Loucy (cell line): ENCODE measurements at regions not wholly inside any gene's neighbourhood (a gene's known extent, or its start where the extent isn't known, plus 50 kb on each side); places are given as distances from the start of the nearest gene placed in this dataset.

ENCODE experiments used
- H2AFZ ChIP-seq: fragments of 200-600 bp; sonication (generic); 2 replicates; pipeline ENCODE4 v1.6.0; 2016; ENCODE audit warnings: antibody characterized with exemption, mild to moderate bottlenecking, low read length, moderate library complexity
- H3F3A ChIP-seq: fragments of 200-600 bp; 2 replicates; pipeline ENCODE4 v1.6.0; 2016; ENCODE audit warnings: antibody characterized with exemption, low read depth, mild to moderate bottlenecking
- H3K27me3 ChIP-seq: fragments of 200-600 bp; sonication (generic); 2 replicates; pipeline ENCODE4 v1.6.1; 2014; ENCODE audit warnings: low read length, mild to moderate bottlenecking; ENCODE audit not compliant: insufficient read depth, poor library complexity, severe bottlenecking
- H3K36me3 ChIP-seq: fragments of 200-600 bp; sonication (generic); 2 replicates; pipeline ENCODE4 v1.6.1; 2016; ENCODE audit warnings: low read length; ENCODE audit not compliant: insufficient read depth
- H3K4me1 ChIP-seq: fragments of 200-600 bp; sonication (generic); 2 replicates; pipeline ENCODE4 v1.5.1; 2014; ENCODE audit warnings: low read length, mild to moderate bottlenecking; ENCODE audit not compliant: insufficient read depth, poor library complexity, severe bottlenecking
- H3K4me2 ChIP-seq: fragments of 200-600 bp; sonication (generic); 2 replicates; pipeline ENCODE4 v1.6.0; 2014; ENCODE audit warnings: antibody characterized with exemption, low read length, low read depth, mild to moderate bottlenecking; ENCODE audit not compliant: poor library complexity, severe bottlenecking
- H3K4me3 ChIP-seq: fragments of 200-600 bp; sonication (generic); 2 replicates; pipeline ENCODE4 v1.5.1; 2014; ENCODE audit warnings: low read length, mild to moderate bottlenecking, mixed read lengths; ENCODE audit not compliant: poor library complexity, severe bottlenecking
- H3K79me2 ChIP-seq: fragments of 200-600 bp; sonication (generic); 2 replicates; pipeline ENCODE4 v1.6.1; 2014; ENCODE audit warnings: low read length; ENCODE audit not compliant: insufficient read depth
- H3K9ac ChIP-seq: fragments of 200-600 bp; sonication (generic); 2 replicates; pipeline ENCODE4 v1.6.0; 2014; ENCODE audit warnings: mild to moderate bottlenecking, low read depth, low read length, moderate library complexity; ENCODE audit not compliant: poor library complexity, severe bottlenecking
- H3K9me2 ChIP-seq: fragments of 200-600 bp; sonication (generic); replicated peaks from 2 replicates; pipeline ENCODE4 v1.6.1; 2016; ENCODE audit warnings: low read depth, low read length, mixed read lengths
- H3K9me3 ChIP-seq: fragments of 200-600 bp; sonication (generic); 2 replicates; pipeline ENCODE4 v1.6.1; 2014; ENCODE audit warnings: mild to moderate bottlenecking, antibody characterized with exemption, low read length, low read depth; ENCODE audit not compliant: insufficient read depth
- H4K20me1 ChIP-seq: fragments of 200-600 bp; sonication (generic); 2 replicates; pipeline ENCODE4 v1.6.0; 2014; ENCODE audit warnings: antibody characterized with exemption, low read length, mild to moderate bottlenecking; ENCODE audit not compliant: insufficient read depth, poor library complexity, severe bottlenecking
- CTCF ChIP-seq: fragments of 200-600 bp; sonication (generic); conservative IDR thresholded peaks from 2 replicates; pipeline ENCODE4 v1.5.1; 2014; ENCODE audit warnings: mild to moderate bottlenecking, antibody characterized with exemption, low read length
- EZH2phosphoT487 ChIP-seq: fragments of 200-600 bp; IDR thresholded peaks from 2 replicates; pipeline ENCODE4 v1.6.1; 2018; ENCODE audit warnings: antibody characterized with exemption, mild to moderate bottlenecking, moderate library complexity, borderline replicate concordance

- TF ChIP-seq EZH2phosphoT487 (no peak), CTCF (no peak)
- Histone ChIP-seq H3K36me3 (no peaks in the 10 kb centered on the region), H4K20me1 (no peaks in the 10 kb centered on the region), H3K27me3 (no peaks in the 10 kb centered on the region), H3F3A (no peaks in the 10 kb centered on the region), H3K4me1 (no peaks in the 10 kb centered on the region), H2AFZ (no peak overlapping the region), H3K9ac (no peak overlapping the region), H3K4me2 (no peak overlapping the region), H3K79me2 (no peaks in the 10 kb centered on the region), H3K4me3 (no peak overlapping the region), H3K9me3 (no peaks in the 10 kb centered on the region), H3K9me2 (no peaks in the 10 kb centered on the region)
Measured at GRCh38 chr4:44869222-44869882, 143.0 kb upstream of the GNPDA2 start.

- no peaks in the 10 kb centered on the region for H3K9me3 ChIP-seq
- no peaks in the 10 kb centered on the region for H3F3A ChIP-seq
- H3K27me3 ChIP-seq: no peaks in the 10 kb centered on the region
- H3K36me3 ChIP-seq: no peaks in the 10 kb centered on the region
- no peaks in the 10 kb centered on the region for H3K79me2 ChIP-seq
- no peak overlapping the region for H2AFZ ChIP-seq
- H3K4me3 ChIP-seq: no peak overlapping the region
- no peak overlapping the region for H3K9ac ChIP-seq
- no peak overlapping the region for H3K4me2 ChIP-seq
- H3K9me2 ChIP-seq: no peaks in the 10 kb centered on the region
- TF ChIP-seq EZH2phosphoT487 (no peak), CTCF (no peak)
- H4K20me1 ChIP-seq: no peaks in the 10 kb centered on the region
- no peaks in the 10 kb centered on the region for H3K4me1 ChIP-seq
Measured at GRCh38 chr4:44861756-44862155, 135.4 kb upstream of the GNPDA2 start.

- no peaks in the 10 kb centered on the region for H3K9me3 ChIP-seq
- TF ChIP-seq EZH2phosphoT487: no peak
- no peak for TF ChIP-seq CTCF
- H4K20me1 ChIP-seq: no peaks in the 10 kb centered on the region
- H3K9ac ChIP-seq: no peak overlapping the region
- H3K36me3 ChIP-seq: no peaks in the 10 kb centered on the region
- no peaks in the 10 kb centered on the region for H3K27me3 ChIP-seq
- no peaks in the 10 kb centered on the region for H3F3A ChIP-seq
- no peaks in the 10 kb centered on the region for H3K4me1 ChIP-seq
- no peaks in the 10 kb centered on the region for H3K79me2 ChIP-seq
- no peak overlapping the region for H2AFZ ChIP-seq
- no peaks in the 10 kb centered on the region for H3K9me2 ChIP-seq
- H3K4me3 ChIP-seq: no peak overlapping the region
- H3K4me2 ChIP-seq: no peak overlapping the region
Measured at GRCh38 chr4:44859477-44859876, 133.1 kb upstream of the GNPDA2 start.
